Loucy (cell line): ENCODE measurements at regions not wholly inside any gene's neighbourhood (a gene's known extent, or its start where the extent isn't known, plus 50 kb on each side); places are given as distances from the start of the nearest gene placed in this dataset.

Experiments
- H2AFZ ChIP-seq: fragments of 200-600 bp; sonication (generic); 2 replicates; pipeline ENCODE4 v1.6.0; 2016; ENCODE audit warnings: antibody characterized with exemption, mild to moderate bottlenecking, low read length, moderate library complexity
- H3F3A ChIP-seq: fragments of 200-600 bp; 2 replicates; pipeline ENCODE4 v1.6.0; 2016; ENCODE audit warnings: antibody characterized with exemption, low read depth, mild to moderate bottlenecking
- H3K27me3 ChIP-seq: fragments of 200-600 bp; sonication (generic); 2 replicates; pipeline ENCODE4 v1.6.1; 2014; ENCODE audit warnings: low read length, mild to moderate bottlenecking; ENCODE audit not compliant: insufficient read depth, poor library complexity, severe bottlenecking
- H3K36me3 ChIP-seq: fragments of 200-600 bp; sonication (generic); 2 replicates; pipeline ENCODE4 v1.6.1; 2016; ENCODE audit warnings: low read length; ENCODE audit not compliant: insufficient read depth
- H3K4me1 ChIP-seq: fragments of 200-600 bp; sonication (generic); 2 replicates; pipeline ENCODE4 v1.5.1; 2014; ENCODE audit warnings: low read length, mild to moderate bottlenecking; ENCODE audit not compliant: insufficient read depth, poor library complexity, severe bottlenecking
- H3K4me2 ChIP-seq: fragments of 200-600 bp; sonication (generic); 2 replicates; pipeline ENCODE4 v1.6.0; 2014; ENCODE audit warnings: antibody characterized with exemption, low read length, low read depth, mild to moderate bottlenecking; ENCODE audit not compliant: poor library complexity, severe bottlenecking
- H3K4me3 ChIP-seq: fragments of 200-600 bp; sonication (generic); 2 replicates; pipeline ENCODE4 v1.5.1; 2014; ENCODE audit warnings: low read length, mild to moderate bottlenecking, mixed read lengths; ENCODE audit not compliant: poor library complexity, severe bottlenecking
- H3K79me2 ChIP-seq: fragments of 200-600 bp; sonication (generic); 2 replicates; pipeline ENCODE4 v1.6.1; 2014; ENCODE audit warnings: low read length; ENCODE audit not compliant: insufficient read depth
- H3K9ac ChIP-seq: fragments of 200-600 bp; sonication (generic); 2 replicates; pipeline ENCODE4 v1.6.0; 2014; ENCODE audit warnings: mild to moderate bottlenecking, low read depth, low read length, moderate library complexity; ENCODE audit not compliant: poor library complexity, severe bottlenecking
- H3K9me2 ChIP-seq: fragments of 200-600 bp; sonication (generic); replicated peaks from 2 replicates; pipeline ENCODE4 v1.6.1; 2016; ENCODE audit warnings: low read depth, low read length, mixed read lengths
- H3K9me3 ChIP-seq: fragments of 200-600 bp; sonication (generic); 2 replicates; pipeline ENCODE4 v1.6.1; 2014; ENCODE audit warnings: mild to moderate bottlenecking, antibody characterized with exemption, low read length, low read depth; ENCODE audit not compliant: insufficient read depth
- H4K20me1 ChIP-seq: fragments of 200-600 bp; sonication (generic); 2 replicates; pipeline ENCODE4 v1.6.0; 2014; ENCODE audit warnings: antibody characterized with exemption, low read length, mild to moderate bottlenecking; ENCODE audit not compliant: insufficient read depth, poor library complexity, severe bottlenecking
- CTCF ChIP-seq: fragments of 200-600 bp; sonication (generic); conservative IDR thresholded peaks from 2 replicates; pipeline ENCODE4 v1.5.1; 2014; ENCODE audit warnings: mild to moderate bottlenecking, antibody characterized with exemption, low read length
- EZH2phosphoT487 ChIP-seq: fragments of 200-600 bp; IDR thresholded peaks from 2 replicates; pipeline ENCODE4 v1.6.1; 2018; ENCODE audit warnings: antibody characterized with exemption, mild to moderate bottlenecking, moderate library complexity, borderline replicate concordance

- Histone ChIP-seq H3K36me3 (no peaks in the 10 kb centered on the region), H3K9me3 (no peaks in the 10 kb centered on the region), H3K9ac (no peak overlapping the region), H3K79me2 (no peaks in the 10 kb centered on the region), H3F3A (no peaks in the 10 kb centered on the region), H3K27me3 (no peaks in the 10 kb centered on the region), H4K20me1 (no peaks in the 10 kb centered on the region), H3K4me1 (no peaks in the 10 kb centered on the region), H2AFZ (no peak overlapping the region), H3K9me2 (no peaks in the 10 kb centered on the region), H3K4me3 (no peak overlapping the region), H3K4me2 (no peak overlapping the region)
- TF ChIP-seq CTCF (no peak), EZH2phosphoT487 (no peak)
Measured at GRCh38 chr2:17258861-17259260, 259.4 kb downstream of the RAD51AP2 start.

GRCh38 chr2:17257189-17257909 is 260.9 kb downstream of the RAD51AP2 start:
- H3K36me3 ChIP-seq = no peaks in the 10 kb centered on the region
- no peaks in the 10 kb centered on the region for H3F3A ChIP-seq
- no peaks in the 10 kb centered on the region for H3K27me3 ChIP-seq
- no peaks in the 10 kb centered on the region for H3K4me1 ChIP-seq
- H3K9ac ChIP-seq = no peak overlapping the region
- H3K4me2 ChIP-seq = no peak overlapping the region
- no peak overlapping the region for H3K4me3 ChIP-seq
- no peaks in the 10 kb centered on the region for H4K20me1 ChIP-seq
- H3K79me2 ChIP-seq = no peaks in the 10 kb centered on the region
- no peaks in the 10 kb centered on the region for H3K9me2 ChIP-seq
- TF ChIP-seq CTCF = no peak
- TF ChIP-seq EZH2phosphoT487 = no peak
- no peaks in the 10 kb centered on the region for H3K9me3 ChIP-seq
- H2AFZ ChIP-seq = no peak overlapping the region

- no peaks in the 10 kb centered on the region for H3K9me3 ChIP-seq
- H4K20me1 ChIP-seq = no peaks in the 10 kb centered on the region
- no peaks in the 10 kb centered on the region for H3K27me3 ChIP-seq
- no peaks in the 10 kb centered on the region for H3F3A ChIP-seq
- no peaks in the 10 kb centered on the region for H3K36me3 ChIP-seq
- H3K9ac ChIP-seq = no peak overlapping the region
- H3K79me2 ChIP-seq = no peaks in the 10 kb centered on the region
- no peak overlapping the region for H3K4me3 ChIP-seq
- TF ChIP-seq CTCF (no peak), EZH2phosphoT487 (no peak)
- H3K9me2 ChIP-seq = no peaks in the 10 kb centered on the region
- H3K4me2 ChIP-seq = no peak overlapping the region
- H3K4me1 ChIP-seq = no peaks in the 10 kb centered on the region
- no peak overlapping the region for H2AFZ ChIP-seq
Measured at GRCh38 chr2:17255071-17255470, 263.2 kb downstream of the RAD51AP2 start.
